DMS153 treated with DMSO at 0.1 percent for 48 hours (cell line): ENCODE measurements at regions not wholly inside any gene's neighbourhood (a gene's known extent, or its start where the extent isn't known, plus 50 kb on each side); places are given as distances from the start of the nearest gene placed in this dataset.
"Not testable (repeated sequence)": the region's sequence is repeated elsewhere in the genome, so short reads cannot be mapped to it uniquely, and the experiment has no call there.

Experiments
- DNase-seq: peaks from one replicate; lab custom pipeline; 2025; ENCODE audit not compliant: unreplicated experiment; lab: John Stamatoyannopoulos, UW

DNA sequence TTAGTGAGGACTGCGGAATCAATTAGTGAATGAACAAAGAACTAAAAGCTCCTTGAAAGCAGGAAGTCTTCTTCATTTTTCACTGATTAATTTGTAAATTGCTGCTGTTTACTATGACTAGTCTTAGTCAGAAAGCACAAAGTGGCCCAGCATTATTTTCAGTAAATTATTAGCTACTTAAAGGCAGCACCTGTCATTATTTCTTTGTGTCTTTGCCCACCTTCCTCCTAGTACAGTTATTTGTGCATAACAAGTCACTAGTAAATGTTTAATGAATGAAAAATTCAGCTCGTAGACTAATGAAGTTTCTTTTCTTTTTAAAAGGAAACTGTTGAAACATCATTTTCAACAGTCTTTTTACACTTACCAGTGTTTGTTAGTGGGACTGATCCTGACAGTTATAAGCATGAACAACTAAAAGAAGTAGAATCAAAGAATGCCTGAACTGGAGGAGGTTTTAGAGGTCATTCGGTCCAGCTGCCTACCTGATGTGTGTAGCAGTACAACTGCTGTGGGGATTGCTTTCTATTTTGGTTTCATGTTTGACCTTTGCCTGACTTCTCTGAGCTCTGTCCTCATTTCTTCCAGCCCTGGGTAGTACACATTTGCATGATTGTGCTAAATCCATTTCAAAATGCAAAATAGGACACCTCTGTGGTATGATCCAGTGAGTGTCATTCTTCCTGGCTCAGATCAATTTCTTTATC is 140.0 kb upstream of the PHYHIPL start:
- no peak for DNase-seq

DNA sequence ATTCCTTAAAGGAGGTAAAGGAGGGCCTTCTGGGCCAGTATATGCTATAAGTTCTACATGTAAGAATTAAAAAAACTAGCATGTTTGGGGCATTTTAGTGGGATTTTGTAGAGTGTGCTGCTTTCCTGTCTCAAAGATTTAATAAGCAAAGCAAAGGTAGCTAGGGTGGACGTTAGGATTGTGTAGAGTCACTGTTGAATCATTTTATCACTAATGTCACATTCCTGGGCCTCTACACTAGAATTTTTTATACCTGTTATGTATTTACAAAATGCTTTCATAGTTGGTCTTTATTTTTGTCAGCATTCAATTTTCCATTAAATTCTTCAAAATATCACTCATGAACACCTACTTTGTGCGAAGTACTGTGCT is 139.4 kb upstream of the PHYHIPL start:
- DNase-seq = no peak

DNA sequence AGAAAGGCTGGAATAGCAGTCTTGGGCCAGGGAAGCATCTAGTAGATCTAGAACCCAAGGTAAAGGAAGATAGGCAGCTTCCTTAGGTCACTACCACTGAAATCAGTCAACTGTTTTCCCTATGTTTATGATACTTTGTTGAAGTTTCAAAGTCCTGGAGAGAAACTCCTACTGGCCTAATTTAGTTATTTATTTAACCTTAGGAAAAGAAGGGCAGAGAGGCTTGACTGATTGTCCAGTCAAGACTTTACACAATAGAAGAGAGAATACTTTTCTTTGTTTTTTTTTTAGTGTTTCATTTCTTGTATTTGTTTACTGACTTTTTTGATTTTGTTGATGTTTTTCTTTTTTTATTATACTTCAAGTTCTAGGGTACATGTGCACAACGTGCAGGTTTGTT is 138.9 kb upstream of the PHYHIPL start:
- DNase-seq = no peak

DNA sequence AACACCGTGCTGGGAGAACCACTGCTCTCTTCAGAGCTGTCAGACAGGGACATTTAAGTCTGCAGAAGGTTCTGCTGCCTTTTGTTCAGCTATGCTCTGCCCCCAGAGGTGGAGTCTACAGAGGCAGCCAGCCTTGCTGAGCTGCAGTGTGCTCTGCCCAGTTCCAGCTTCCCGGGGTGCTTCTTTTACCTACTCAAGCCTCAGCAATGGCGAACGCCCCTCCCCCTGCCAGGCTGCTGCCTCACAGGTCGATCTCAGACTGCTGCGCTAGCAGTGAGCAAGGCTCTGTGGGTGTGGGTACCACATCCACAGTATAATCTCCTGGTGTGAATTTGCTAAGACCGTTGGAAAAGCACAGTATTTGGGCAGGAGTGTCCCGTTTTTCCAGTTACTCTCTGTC is 133.1 kb upstream of the PHYHIPL start:
- not testable (repeated sequence) for DNase-seq

DNA sequence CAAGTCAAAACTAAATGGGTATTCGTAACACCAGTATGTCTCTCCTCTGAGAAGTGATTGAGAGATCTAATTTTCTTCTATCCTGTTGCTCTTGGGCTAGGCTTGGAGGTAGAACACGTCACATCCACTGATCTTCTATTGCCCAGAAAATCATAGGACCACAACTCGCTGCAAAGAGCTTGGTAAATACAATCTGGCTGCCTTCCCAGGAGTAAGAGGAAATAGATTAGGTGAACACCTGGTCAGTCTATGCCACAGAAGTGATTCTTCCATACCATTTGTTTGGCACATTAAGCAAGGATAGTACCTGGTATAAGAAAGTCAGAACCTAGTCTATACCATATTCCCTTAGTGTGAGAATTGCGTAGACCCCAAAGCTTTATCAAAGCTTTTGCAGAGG is 129.3 kb upstream of the PHYHIPL start:
- peak; percentile 84 for DNase-seq

DNA sequence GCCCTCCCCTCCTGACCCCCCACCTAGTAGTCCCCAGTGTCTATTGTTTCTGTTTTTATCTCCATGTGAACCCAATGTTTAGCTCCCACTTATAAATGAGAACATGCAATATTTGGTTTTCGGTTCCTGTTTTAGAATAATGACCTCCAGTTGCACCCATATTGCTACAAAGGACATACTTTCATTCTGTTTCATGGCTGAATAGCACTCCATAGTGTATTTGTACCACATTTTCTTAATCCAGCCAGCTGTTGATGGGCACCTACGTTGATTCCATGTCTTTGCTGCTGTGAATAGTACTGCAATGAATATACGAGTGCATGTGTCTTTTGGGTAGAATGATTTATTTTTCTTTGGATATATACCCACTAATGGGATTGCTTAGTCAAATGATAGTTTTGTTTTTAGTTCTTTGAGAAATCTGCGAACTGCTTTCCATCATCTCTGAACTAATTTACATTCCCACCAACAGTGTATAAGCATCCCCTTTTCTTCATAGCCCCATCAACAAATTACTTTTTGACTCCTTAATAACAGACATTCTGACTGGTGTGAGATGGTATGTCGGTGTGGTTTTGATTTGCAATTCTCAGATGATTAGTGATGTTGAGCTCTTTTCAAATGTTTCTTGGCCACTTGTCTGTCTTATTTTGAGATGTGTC is 128.4 kb upstream of the PHYHIPL start:
- DNase-seq = no peak

DNA sequence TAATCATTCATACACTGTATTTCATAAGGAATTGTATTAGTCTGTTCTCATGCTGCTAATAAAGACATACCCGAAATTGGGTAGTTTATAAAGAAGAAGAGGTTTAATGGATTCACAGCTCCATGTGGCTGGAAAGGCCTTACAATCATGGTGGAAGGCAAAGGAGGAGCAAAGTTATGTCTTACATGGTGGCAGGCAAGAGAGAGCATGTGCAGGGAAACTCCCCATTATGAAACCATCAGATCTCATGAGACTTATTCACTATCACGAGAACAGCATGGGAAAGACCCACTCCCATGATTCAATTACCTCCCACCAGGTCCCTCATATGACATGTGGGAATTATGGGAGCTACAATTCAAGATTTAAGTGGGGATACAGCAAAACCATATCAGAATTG is 122.9 kb upstream of the PHYHIPL start:
- DNase-seq = not testable (repeated sequence)

DNA sequence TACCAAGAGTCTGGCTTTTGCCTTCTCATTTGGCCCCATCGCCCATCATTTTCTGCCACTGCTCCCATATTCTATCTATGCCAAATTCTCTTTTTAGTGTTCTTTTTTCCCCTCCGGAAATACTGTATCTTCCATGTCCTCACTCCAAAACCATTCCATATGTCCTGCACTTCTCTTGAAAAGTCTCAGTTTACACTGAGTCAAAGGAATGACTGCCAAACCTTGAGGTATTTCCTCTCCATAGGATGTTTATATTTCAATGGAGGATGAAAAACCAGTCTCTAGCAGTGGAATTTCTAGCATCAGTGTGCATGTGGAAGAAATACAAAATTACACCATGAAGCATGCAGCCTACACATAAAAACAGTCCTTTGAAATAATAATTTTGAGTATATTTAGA is 121.4 kb upstream of the PHYHIPL start:
- no peak for DNase-seq

DNA sequence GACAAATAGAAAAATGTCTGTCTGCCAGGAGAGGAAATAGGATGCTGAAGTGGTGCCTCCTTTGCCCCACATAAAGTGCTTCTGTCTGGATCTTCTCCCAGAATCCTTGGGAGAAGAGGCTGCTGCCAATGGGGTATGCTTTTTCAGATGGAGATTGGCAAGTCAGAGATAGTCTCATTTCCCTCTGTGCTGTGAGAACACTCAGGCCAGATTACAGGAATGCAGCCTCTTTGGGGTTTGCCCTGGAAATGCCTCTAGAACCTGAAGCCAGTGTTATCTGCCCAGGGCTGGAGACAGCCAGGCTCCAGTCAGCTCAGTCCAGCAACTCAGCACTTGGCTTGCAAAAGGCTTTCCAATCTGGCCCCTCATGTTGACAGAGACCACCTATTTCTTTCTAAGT is 119.1 kb upstream of the PHYHIPL start:
- no peak for DNase-seq

DNA sequence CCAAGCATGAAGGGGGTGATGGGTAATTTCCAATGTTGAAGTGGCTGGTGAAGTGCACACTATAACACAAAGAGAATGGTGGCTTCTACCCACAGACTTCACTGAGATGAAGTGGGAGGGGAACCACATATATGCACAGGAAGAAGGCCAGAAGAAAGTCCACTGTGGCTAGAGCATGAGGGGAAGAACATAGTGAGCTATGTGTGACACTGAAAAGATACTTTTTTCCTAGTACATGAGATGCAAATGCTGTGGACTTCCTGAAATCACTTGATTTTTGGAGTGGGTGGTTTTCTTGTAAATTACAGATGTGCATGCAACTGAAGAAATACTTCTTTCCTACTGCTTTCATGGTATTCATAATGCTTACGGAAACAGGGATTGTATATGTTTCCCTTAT is 115.6 kb upstream of the PHYHIPL start:
- no peak for DNase-seq

DNA sequence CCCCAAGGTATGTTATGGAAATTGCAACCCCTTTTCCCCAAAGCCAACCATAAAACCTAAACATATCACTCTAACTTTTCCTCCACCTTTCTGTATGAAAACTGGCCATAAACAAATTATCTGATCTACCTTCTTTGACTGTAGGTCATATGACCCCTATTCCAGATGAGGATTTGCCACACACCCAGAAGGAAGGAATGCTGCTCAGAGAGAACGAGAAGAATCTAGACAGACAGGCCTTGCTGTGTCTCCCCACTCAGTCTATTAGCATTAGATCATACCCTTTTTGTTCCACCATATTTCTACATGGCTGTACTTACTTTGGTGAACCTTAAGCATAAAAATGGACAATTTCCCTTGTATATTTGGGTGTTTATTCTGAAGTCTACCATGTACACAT is 113.0 kb upstream of the PHYHIPL start:
- no peak for DNase-seq

DNA sequence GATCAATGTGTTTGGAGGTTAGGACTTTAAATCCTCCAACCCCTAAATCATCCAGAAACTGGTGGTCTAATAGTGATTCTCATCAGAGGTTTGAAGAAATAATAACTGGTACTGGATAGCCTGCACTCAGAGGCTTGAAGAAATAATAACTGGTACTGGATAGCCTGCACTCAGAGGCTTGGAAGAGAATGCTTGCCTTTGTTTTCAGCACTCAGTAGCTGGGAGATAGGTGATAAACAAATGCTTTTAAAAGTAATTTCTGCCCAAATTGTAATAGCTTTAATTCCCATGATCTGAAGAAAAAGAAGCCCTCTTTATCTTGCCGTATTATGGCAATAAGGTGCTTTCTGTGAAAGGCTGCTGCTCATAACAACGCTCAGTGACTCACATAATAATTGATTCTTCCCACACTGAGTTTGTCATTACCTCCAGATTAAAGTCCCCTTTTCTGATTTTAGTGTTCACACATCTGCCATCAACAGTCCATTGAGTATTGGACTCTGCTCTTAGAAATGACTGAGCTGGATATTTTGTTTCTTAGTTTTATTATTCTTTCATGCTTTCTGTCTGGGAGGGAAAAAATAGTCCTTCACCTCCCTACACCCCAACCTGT is 112.3 kb upstream of the PHYHIPL start:
- no peak for DNase-seq

DNA sequence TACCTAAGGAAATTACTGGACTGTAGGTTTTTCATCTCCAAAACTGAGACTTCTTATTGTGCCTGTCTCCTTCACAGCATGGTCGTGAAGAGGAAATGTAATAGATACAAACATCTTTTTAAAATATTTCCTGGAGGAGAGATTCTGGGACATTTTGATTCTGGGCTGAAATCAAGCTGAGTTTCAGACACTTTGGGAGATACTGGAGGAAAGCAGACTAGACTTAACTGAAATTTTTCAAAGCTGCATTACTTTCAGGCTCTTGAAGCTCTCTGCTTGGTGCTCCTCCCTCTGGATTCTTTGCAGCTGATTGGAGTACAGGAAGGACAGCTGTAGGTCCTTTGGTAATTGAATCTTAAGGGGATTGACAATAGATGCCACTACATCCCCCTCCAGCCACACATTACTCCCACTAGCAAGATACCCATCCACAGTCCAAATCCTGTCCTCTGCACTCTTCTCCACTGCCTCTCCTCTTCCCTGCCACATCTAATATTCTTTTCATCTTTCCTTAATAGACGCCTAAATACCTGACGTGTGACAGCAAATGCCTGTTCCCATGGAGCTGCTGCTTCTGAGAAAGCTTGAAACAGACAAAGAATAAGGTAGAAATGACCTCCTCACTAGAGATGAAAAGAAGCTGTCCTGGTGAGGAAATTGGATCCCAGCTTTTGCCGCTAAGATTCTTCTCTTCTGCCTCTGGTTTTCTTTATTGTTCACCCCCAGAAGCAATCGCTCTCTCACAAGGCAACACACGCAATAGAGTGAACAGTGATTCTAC is 111.5 kb upstream of the PHYHIPL start:
- no peak for DNase-seq

DNA sequence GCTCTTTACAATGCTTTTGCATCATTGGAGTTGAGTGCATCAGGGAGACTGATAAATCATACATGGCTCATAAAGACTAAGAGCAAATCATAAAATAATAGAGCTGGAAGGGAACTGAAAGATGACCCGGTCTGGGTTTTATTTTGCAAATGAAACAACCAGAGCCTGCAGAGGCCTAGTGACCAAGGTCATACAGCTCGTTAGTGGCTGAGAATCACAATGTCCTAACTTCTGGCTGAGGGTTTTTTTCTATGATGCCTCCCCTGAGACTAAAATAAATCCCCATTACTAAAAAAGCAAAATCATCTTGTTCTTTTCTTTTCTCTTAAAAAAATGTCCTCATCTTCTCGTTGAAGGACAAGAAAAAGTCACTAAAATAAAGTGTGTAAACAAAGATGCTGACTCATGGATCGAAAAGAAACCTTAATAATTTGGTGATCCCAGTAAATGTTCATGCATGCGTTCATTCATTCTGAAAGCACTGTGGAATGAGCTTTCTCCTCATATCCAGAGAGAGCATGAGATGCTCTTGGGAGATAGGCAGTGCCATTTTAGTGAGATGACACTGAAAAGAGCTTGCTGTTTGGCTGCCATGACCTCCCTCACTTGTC is 107.8 kb upstream of the PHYHIPL start:
- no peak for DNase-seq

DNA sequence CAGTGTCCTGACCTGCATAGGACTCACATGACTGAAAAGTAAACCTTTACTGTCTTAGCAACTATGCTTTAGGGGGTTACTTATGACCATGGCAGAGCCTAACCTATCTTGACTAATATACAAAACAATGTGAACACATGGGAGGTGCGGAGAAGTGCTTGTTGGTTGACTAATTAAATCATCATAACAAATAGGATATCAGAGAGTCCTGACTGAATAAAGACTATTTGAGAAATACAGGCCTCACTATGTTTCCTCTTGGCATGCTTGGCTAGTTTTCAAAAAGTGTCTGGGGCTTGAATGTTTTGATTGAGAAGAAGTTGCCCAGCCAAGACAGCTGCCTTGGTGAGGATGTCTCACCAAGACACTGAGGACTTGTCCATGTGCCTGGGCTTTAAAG is 104.4 kb upstream of the PHYHIPL start:
- no peak for DNase-seq

DNA sequence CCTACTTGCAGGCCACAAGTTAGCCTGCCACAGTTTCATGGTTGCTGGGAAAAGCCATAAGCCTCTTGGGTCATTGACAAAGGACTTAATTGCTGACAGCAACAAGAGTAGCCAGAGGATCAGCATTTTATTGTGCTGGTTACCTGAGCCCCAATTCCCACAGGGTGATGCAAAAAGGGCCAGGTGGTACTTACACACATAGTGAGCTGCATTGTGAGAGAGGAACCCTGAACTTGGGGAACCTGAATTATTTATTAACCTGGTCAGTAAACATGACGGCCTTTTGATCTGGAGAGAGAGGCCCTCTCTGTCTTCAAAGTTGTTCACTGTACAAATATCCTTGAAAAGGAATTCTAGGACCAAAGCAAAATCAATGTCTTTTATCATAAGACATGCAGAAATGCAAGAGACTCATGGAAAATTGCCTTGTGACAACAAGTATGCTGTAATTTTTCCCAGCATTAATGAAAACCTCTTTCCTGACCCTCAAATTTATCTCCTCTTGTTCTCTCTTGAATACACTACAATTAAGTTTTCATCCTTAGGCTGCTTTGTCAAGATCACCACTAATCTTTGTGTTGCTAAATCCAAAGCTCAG is 102.9 kb upstream of the PHYHIPL start:
- no peak for DNase-seq

DNA sequence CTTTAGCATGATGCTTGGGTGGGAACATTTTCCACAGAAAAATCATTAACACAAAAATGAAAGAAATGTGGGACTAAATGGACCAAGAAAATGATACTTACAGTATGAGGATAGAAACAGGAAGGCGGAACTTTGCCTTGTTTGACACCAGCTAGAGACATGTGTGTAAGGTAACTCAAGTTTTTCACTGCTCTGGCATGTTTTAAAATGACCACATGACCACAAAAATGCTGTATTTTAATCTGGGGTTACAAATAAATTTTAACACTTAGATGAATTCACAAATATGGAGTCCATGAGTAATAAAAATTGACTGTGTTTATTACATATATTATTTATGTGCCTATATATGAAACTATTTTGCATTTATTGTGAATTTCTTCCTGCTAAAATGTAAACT is 100.9 kb upstream of the PHYHIPL start:
- no peak for DNase-seq

DNA sequence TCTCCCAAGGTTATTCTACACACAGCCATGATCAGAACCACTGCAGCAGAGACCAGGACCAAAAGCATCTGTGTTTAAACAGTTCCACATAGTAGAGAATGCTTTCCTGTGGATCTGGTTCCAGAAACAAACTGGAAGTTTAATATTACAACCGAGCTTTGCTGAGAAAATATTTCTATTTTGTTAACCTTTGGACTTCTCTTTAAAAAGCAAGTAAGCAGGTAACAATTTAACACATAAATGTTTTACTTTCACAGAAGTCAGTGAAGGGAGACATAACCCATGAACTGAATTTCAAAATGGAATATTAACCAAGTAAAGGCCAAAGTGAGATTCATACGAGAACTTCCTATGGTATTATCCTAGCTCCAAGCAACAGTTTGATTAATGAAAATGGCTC is 98.6 kb upstream of the PHYHIPL start:
- DNase-seq = no peak

DNA sequence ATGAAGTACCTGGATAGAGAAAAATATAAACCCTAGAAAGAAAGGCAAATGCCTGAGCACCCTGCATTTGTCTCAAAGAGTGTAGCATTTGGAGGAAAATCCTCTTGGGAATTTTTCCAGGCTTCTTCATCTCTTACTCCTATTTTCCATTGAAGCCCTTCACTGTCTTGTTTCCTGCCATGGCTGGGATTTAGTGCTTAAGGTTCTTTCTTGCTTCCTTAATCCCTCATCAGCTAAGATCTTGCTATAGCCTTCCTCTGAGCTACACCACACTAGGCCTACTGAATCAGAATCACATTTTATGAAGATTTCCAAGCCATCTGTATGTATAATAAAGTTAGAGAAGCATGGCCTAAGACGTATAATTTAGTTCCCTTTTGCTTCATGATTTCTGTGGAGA is 97.5 kb upstream of the PHYHIPL start:
- DNase-seq = no peak

DNA sequence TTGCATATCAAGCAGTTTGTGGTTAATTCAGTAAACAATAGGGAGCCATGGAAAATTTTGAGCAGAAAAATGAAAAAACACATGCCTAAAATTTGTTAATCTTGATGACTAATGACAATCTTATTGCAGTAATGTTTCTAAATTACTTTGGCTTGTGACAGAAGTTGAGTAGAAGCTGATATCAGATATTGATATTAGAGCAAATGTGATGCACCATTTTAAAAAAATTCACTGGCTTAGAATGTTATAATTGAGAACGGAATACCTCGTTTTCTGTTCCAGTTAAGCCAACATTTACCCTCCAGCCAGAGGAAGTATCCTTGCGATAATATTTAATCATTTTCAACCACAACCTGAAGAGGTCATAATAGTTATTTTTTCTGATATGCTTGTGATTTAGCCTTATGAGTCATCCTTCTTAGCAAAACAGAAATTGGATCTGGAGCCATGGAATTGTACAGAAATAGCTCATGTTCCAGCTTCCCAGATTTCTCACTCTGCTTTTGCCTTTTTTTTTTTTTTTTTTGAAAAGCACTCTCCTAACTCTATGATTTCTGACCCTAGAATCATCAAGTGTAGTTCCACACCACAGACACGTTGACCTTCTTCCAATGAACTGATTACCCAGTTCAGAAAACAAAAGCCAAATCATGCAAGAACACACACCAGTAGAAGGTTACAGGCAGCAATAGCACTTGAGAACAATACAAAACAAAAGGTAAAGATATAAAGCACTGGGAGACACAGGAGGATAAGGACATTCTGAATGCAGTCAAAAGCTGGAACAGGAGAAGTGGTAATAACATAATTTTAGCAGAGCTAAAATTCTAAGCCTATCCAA is 96.8 kb upstream of the PHYHIPL start:
- DNase-seq = no peak
